ENCODE measurements at regions not wholly inside any gene's neighbourhood (a gene's known extent, or its start where the extent isn't known, plus 50 kb on each side); places are given as distances from the start of the nearest gene placed in this dataset.

DNA sequence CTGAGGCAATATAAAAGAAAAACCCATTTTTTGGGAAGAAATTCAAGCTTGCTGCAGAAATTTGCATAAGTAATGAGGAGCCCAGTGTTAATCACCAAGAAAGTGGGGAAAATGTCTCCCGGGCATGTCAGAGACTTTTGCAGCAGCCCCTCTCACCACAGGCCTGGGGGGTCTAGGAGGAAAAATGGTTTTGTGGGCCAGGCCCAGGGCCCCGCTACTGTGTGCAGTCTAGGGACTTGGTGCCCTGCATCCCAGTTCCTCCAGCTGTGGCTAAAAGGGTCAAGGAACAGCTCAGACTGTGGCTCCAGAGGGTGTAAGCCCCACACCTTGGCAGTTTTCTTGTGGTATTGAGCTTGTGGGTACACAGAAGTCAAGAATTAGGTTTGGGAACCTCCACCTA, 209.7 kb downstream of the HDGFL1 start:
- Histone ChIP-seq H2BK120ac (ENCODE audit: low read depth, low read length, poor library complexity, severe bottlenecking) (no peak overlapping the region), H3K23me2 (ENCODE audit: insufficient read length, low read depth, low read length, poor library complexity, severe bottlenecking) (no peaks in the 10 kb centered on the region), H3K4me2 (ENCODE audit: insufficient read depth, insufficient read length, low read length) (no peak overlapping the region), H3K18ac (ENCODE audit: insufficient read length, low read depth, low read length) (no peak overlapping the region), H3K79me2 (ENCODE audit: insufficient read depth, low read length) (no peaks in the 10 kb centered on the region), H3K4me1 (ENCODE audit: insufficient read depth, low read length) (no peaks in the 10 kb centered on the region), H3K23ac (ENCODE audit: insufficient read length, low read depth, low read length) (no peak overlapping the region), H3K56ac (ENCODE audit: insufficient read length, low read depth, low read length) (no peak overlapping the region), H2BK20ac (ENCODE audit: low read depth, low read length, poor library complexity, severe bottlenecking) (no peak overlapping the region), H4K5ac (ENCODE audit: insufficient read length, low read depth, low read length) (no peak overlapping the region), H2AK5ac (ENCODE audit: insufficient read length, low read length) (no peak overlapping the region), H3K14ac (ENCODE audit: insufficient read depth, low read length) (no peak overlapping the region), H3K27ac (ENCODE audit: insufficient read length, low read depth, low read length) (no peak overlapping the region), H2BK15ac (ENCODE audit: low read depth, low read length) (no peak overlapping the region), H2BK12ac (ENCODE audit: insufficient read length, low read depth, low read length) (no peak overlapping the region), H2AFZ (ENCODE audit: low read length) (no peak overlapping the region), H3K4ac (ENCODE audit: low read depth, low read length) (no peak overlapping the region), H3K27me3 (ENCODE audit: insufficient read depth, low read length) (no peaks in the 10 kb centered on the region), H3K9ac (ENCODE audit: extremely low read depth, insufficient read length, low read length) (no peak overlapping the region), H3K79me1 (ENCODE audit: insufficient read depth, low read depth, low read length, poor library complexity, severe bottlenecking) (no peaks in the 10 kb centered on the region), H4K20me1 (ENCODE audit: control insufficient read depth, insufficient read depth, insufficient read length) (no peaks in the 10 kb centered on the region), H3K9me3 (ENCODE audit: control insufficient read depth, low read depth, low read length) (peaks cover 7% of the 10 kb centered on the region), H3T11ph (ENCODE audit: low read length) (no peak overlapping the region), H2BK5ac (ENCODE audit: insufficient read length, low read length) (no peak overlapping the region), H4K8ac (replicated peaks; ENCODE audit: insufficient read length, low read depth, low read length) (no peak overlapping the region), H4K91ac (ENCODE audit: insufficient read length, low read depth, low read length) (no peak overlapping the region)
- H3K36me3 Mint-ChIP-seq (ENCODE audit: insufficient read depth in 1 of 3, low read depth in 3 of 3): peaks cover 6 to 24% (median 17%) of the 10 kb centered on the region in 3 experiments; a peak in 6 of 7 replicates
- no peak overlapping the region for H3K4me3 Mint-ChIP-seq
- TF ChIP-seq, protein P1, sequence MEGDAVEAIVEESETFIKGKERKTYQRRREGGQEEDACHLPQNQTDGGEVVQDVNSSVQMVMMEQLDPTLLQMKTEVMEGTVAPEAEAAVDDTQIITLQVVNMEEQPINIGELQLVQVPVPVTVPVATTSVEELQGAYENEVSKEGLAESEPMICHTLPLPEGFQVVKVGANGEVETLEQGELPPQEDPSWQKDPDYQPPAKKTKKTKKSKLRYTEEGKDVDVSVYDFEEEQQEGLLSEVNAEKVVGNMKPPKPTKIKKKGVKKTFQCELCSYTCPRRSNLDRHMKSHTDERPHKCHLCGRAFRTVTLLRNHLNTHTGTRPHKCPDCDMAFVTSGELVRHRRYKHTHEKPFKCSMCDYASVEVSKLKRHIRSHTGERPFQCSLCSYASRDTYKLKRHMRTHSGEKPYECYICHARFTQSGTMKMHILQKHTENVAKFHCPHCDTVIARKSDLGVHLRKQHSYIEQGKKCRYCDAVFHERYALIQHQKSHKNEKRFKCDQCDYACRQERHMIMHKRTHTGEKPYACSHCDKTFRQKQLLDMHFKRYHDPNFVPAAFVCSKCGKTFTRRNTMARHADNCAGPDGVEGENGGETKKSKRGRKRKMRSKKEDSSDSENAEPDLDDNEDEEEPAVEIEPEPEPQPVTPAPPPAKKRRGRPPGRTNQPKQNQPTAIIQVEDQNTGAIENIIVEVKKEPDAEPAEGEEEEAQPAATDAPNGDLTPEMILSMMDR (conservative IDR thresholded peaks at IDR 0.05): no peak
- no peak for DNase-seq
- peaks cover 23 to 26% of the 10 kb centered on the region in 2 experiments for H3K9me3 Mint-ChIP-seq
- no peak overlapping the region for H3K27ac Mint-ChIP-seq
- WGBS (ENCODE audit: extremely low coverage, insufficient read length, low lambda C conversion rate): no CpG with 5 or more reads among the region's 2 CpGs
- no peaks in the 10 kb centered on the region for H3K4me1 Mint-ChIP-seq
- H3K27me3 Mint-ChIP-seq (ENCODE audit: low read depth): no peaks in the 10 kb centered on the region; the same call in 1 of the 2 replicates
